ENCODE measurements at regions not wholly inside any gene's neighbourhood (a gene's known extent, or its start where the extent isn't known, plus 50 kb on each side); places are given as distances from the start of the nearest gene placed in this dataset.

- no peaks in the 10 kb centered on the region for H3K9me3 ChIP-seq
- DNase-seq, result no peak
- H3K27ac ChIP-seq, result no peak overlapping the region
- H3K4me1 ChIP-seq, result no peaks in the 10 kb centered on the region
- TF ChIP-seq, protein P1, sequence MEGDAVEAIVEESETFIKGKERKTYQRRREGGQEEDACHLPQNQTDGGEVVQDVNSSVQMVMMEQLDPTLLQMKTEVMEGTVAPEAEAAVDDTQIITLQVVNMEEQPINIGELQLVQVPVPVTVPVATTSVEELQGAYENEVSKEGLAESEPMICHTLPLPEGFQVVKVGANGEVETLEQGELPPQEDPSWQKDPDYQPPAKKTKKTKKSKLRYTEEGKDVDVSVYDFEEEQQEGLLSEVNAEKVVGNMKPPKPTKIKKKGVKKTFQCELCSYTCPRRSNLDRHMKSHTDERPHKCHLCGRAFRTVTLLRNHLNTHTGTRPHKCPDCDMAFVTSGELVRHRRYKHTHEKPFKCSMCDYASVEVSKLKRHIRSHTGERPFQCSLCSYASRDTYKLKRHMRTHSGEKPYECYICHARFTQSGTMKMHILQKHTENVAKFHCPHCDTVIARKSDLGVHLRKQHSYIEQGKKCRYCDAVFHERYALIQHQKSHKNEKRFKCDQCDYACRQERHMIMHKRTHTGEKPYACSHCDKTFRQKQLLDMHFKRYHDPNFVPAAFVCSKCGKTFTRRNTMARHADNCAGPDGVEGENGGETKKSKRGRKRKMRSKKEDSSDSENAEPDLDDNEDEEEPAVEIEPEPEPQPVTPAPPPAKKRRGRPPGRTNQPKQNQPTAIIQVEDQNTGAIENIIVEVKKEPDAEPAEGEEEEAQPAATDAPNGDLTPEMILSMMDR (IDR thresholded peaks at IDR 0.05), result no peak
- H3K4me3 ChIP-seq, result no peak overlapping the region
- no peaks in the 10 kb centered on the region for H3K27me3 ChIP-seq
- no peaks in the 10 kb centered on the region for H3K36me3 ChIP-seq
- intact Hi-C loops (cut with DNase I; ENCODE audit: low total_unique reads), result no loop called here
Observed at GRCh38 chr2:21270708-21271122, 146.9 kb downstream of the TDRD15 start.

DNA sequence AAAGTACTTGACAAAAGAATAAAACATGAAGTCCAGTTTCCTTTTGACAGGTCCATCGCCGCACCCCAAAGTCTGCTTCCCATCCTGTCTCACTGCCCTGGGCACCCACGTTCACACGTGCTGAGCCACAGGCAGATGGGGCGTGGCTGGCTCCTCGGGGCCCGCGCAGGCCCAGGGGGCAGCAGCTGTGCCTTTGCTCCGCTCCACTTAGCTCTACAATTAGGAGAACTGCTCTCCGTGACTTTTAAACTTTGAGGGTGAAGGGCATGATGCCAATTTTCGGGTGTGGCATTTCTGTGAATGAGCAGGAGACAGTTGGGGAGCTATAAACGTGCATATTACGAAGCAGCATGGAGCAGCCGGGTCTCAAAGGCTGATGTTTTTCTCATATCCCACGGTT, 152.4 kb downstream of the TDRD15 start:
- intact Hi-C loops (cut with DNase I; ENCODE audit: low total_unique reads), result no loop called here
- no peaks in the 10 kb centered on the region for H3K4me1 ChIP-seq
- no peaks in the 10 kb centered on the region for H3K9me3 ChIP-seq
- H3K36me3 ChIP-seq, result no peaks in the 10 kb centered on the region
- no peak for DNase-seq
- H3K27ac ChIP-seq, result no peak overlapping the region
- H3K4me3 ChIP-seq, result no peak overlapping the region
- TF ChIP-seq, protein P1 (IDR thresholded peaks at IDR 0.05), result no peak
- H3K27me3 ChIP-seq, result no peaks in the 10 kb centered on the region

DNA sequence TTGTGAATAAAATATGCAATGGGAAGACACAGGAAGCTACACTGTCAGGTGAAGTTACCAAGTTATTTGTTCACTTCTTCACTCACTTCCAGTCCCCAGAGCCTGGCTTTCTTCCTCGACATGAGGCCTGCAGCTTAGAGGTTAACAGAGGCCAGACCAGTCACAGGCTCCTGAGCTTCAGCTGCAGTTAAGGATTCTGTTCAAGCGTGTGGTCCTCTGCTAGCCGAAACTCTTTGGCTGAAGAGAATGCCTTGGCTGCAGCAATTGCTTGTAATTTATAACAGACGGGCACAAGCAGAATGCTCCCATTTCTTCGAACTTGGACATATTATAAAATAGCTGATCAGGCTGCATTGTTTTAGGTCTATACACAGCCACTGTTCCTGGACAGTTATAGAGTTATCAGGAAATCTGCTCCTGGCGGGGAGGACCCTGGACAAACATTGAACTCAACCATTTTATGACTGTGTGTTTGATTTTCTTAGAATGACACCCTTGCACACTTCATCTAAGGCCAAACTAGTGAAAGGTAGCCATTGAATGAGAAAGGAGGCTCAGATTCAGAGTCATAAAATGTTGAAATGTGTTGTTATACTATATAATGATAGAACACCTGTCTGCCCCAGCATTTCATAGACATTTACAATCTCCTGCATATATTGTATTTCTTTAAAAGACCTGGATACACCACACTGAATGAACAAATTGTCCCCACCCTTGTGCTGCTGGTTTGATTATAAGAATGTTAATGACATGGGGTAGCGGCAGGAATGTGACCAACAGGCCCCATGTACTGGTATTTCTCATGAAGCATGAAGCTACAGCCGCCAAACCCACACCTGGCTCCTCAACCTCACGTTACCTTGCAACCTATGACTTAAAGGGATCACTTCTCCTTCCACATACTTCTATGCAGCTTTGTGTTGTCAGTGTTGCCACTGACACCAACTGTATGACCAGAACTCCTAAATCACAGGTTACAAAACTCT, 153.6 kb downstream of the TDRD15 start:
- no peaks in the 10 kb centered on the region for H3K36me3 ChIP-seq
- no peaks in the 10 kb centered on the region for H3K4me1 ChIP-seq
- TF ChIP-seq, protein P1 (IDR thresholded peaks at IDR 0.05), result no peak
- H3K27ac ChIP-seq, result no peak overlapping the region
- H3K27me3 ChIP-seq, result no peaks in the 10 kb centered on the region
- no peak for DNase-seq
- intact Hi-C loops (cut with DNase I; ENCODE audit: low total_unique reads), result no loop called here
- no peak overlapping the region for H3K4me3 ChIP-seq
- no peaks in the 10 kb centered on the region for H3K9me3 ChIP-seq

- TF ChIP-seq, protein P1 (IDR thresholded peaks at IDR 0.05), result no peak
- no peak overlapping the region for H3K27ac ChIP-seq
Observed at GRCh38 chr2:21279525-21279924, 155.8 kb downstream of the TDRD15 start.

GRCh38 chr2:21280793-21281192, 157.0 kb downstream of the TDRD15 start:
- Histone ChIP-seq H3K27me3 (no peaks in the 10 kb centered on the region), H3K4me3 (no peak overlapping the region), H3K36me3 (no peaks in the 10 kb centered on the region), H3K27ac (no peak overlapping the region), H3K9me3 (no peaks in the 10 kb centered on the region), H3K4me1 (no peaks in the 10 kb centered on the region)
- intact Hi-C loops (cut with DNase I; ENCODE audit: low total_unique reads), result no loop called here
- DNase-seq, result no peak
- TF ChIP-seq, protein P1 (IDR thresholded peaks at IDR 0.05), result no peak

More at GRCh38 chr2:21279525-21279924, 155.8 kb downstream of the TDRD15 start:
- Histone ChIP-seq H3K9me3 (no peaks in the 10 kb centered on the region), H3K36me3 (no peaks in the 10 kb centered on the region), H3K4me3 (no peak overlapping the region), H3K4me1 (no peaks in the 10 kb centered on the region), H3K27me3 (no peaks in the 10 kb centered on the region)
- no peak for DNase-seq
- intact Hi-C loops (cut with DNase I; ENCODE audit: low total_unique reads), result no loop called here
